IMR-90 (cell line): ENCODE measurements at regions not wholly inside any gene's neighbourhood (a gene's known extent, or its start where the extent isn't known, plus 50 kb on each side); places are given as distances from the start of the nearest gene placed in this dataset.

Source experiments
- ATAC-seq: fragments of 200-7000 bp; cut with Tn5 transposase; 2 replicates; pipeline ENCODE4 v1.9.1; 2020; ENCODE audit warnings: low read depth, mild to moderate bottlenecking, moderate library complexity
- BruUV-seq: library from RNA; stranded (reverse); fragments of 400-500 nt; replicated peaks from 2 replicates; lab custom pipeline; 2021; lab: Mats Ljungman, UMichigan
- CTCF ChIA-PET: fragments of 300-600 bp; formaldehyde crosslinking; extraction: SDS; loops from one replicate; lab custom pipeline; 2021; ENCODE audit warnings: antibody characterized with exemption; lab: Yijun Ruan, JAX
- POLR2A ChIA-PET: fragments of 300-600 bp; sonication (Branson Sonifier 250); formaldehyde crosslinking; loops from one replicate; lab custom pipeline; 2022; ENCODE audit warnings: antibody characterized with exemption; ENCODE audit not compliant: unreplicated experiment; lab: Charles Lee
- DNase-seq: peaks from one replicate; pipeline ENCODE4 v3.0.0; 2013
- H2AFZ ChIP-seq: replicated peaks from 2 replicates; pipeline ENCODE3; 2013; ENCODE audit warnings: low read length, mild to moderate bottlenecking; ENCODE audit not compliant: poor library complexity
- H2AK5ac ChIP-seq: 2 replicates; pipeline ENCODE4 v1.6.1; 2013; ENCODE audit warnings: low read depth, low read length, inconsistent platforms
- H2AK9ac ChIP-seq: replicated peaks from 2 replicates; pipeline ENCODE3; 2013; ENCODE audit warnings: mild to moderate bottlenecking, low read depth, low read length, moderate library complexity; ENCODE audit not compliant: poor library complexity
- H2BK120ac ChIP-seq: 2 replicates; pipeline ENCODE4 v1.6.1; 2013; ENCODE audit warnings: low read depth, low read length, inconsistent platforms
- H2BK15ac ChIP-seq: 3 replicates; pipeline ENCODE4 v1.6.1; 2013; ENCODE audit warnings: low read depth, low read length, inconsistent platforms
- H2BK20ac ChIP-seq: 2 replicates; pipeline ENCODE4 v1.6.1; 2013; ENCODE audit warnings: low read depth, mild to moderate bottlenecking, inconsistent platforms, low read length, moderate library complexity
- H2BK5ac ChIP-seq: 2 replicates; pipeline ENCODE4 v1.6.1; 2013; ENCODE audit warnings: mild to moderate bottlenecking, low read depth, low read length, inconsistent platforms; ENCODE audit not compliant: poor library complexity, severe bottlenecking
- H3K14ac ChIP-seq: replicated peaks from 2 replicates; pipeline ENCODE4 v1.6.1; 2013; ENCODE audit warnings: low read depth, low read length, inconsistent platforms
- H3K18ac ChIP-seq: 2 replicates; pipeline ENCODE4 v1.6.1; 2013; ENCODE audit warnings: low read depth, low read length, control low read depth
- H3K23ac ChIP-seq: 2 replicates; pipeline ENCODE4 v1.6.1; 2013; ENCODE audit warnings: low read depth, low read length, inconsistent platforms
- H3K27ac ChIP-seq: 2 replicates; pipeline ENCODE4 v1.5.1; 2013; ENCODE audit warnings: mild to moderate bottlenecking, control low read depth, low read length; ENCODE audit not compliant: insufficient read depth
- H3K27me3 ChIP-seq: 2 replicates; pipeline ENCODE4 v1.6.1; 2013; ENCODE audit warnings: low read length; ENCODE audit not compliant: control insufficient read depth, insufficient read depth
- H3K36me3 ChIP-seq: 2 replicates; pipeline ENCODE4 v1.6.1; 2013; ENCODE audit warnings: low read length, mixed read lengths; ENCODE audit not compliant: control insufficient read depth, insufficient read depth
- H3K4ac ChIP-seq: 2 replicates; pipeline ENCODE4 v1.6.1; 2013; ENCODE audit warnings: low read depth, low read length, inconsistent platforms
- H3K4me1 ChIP-seq: 2 replicates; pipeline ENCODE4 v1.6.1; 2013; ENCODE audit warnings: low read length, mixed read lengths; ENCODE audit not compliant: control insufficient read depth, insufficient read depth
- H3K4me2 ChIP-seq: 2 replicates; pipeline ENCODE4 v1.6.1; 2013; ENCODE audit warnings: low read depth, mild to moderate bottlenecking, control low read depth, low read length, moderate library complexity
- H3K4me3 ChIP-seq: 2 replicates; pipeline ENCODE4 v1.5.1; 2013; ENCODE audit warnings: low read depth, mild to moderate bottlenecking, control low read depth, low read length, moderate library complexity; ENCODE audit not compliant: insufficient read depth
- H3K56ac ChIP-seq: 2 replicates; pipeline ENCODE4 v1.6.1; 2013; ENCODE audit warnings: low read length, inconsistent platforms; ENCODE audit not compliant: insufficient read depth; ENCODE audit errors: extremely low read depth
- H3K79me1 ChIP-seq, 2 experiments: 2 replicates each; pipeline ENCODE4 v1.6.1; 2013; ENCODE audit warnings: low read length in 2 of 2, inconsistent platforms in 1 of 2, low read depth in 1 of 2
- H3K9ac ChIP-seq: 2 replicates; pipeline ENCODE4 v1.6.1; 2013; ENCODE audit warnings: low read depth, low read length, control low read depth
- H3K9me1 ChIP-seq: 2 replicates; pipeline ENCODE4 v1.6.1; 2013; ENCODE audit warnings: low read length, inconsistent platforms; ENCODE audit not compliant: insufficient read depth
- H3K9me3 ChIP-seq: 2 replicates; pipeline ENCODE4 v1.6.1; 2013; ENCODE audit warnings: low read length; ENCODE audit not compliant: control insufficient read depth, insufficient read depth
- H4K20me1 ChIP-seq: 2 replicates; pipeline ENCODE4 v1.6.1; 2013; ENCODE audit warnings: low read length, inconsistent platforms; ENCODE audit not compliant: insufficient read depth
- H4K5ac ChIP-seq: 2 replicates; pipeline ENCODE4 v1.6.1; 2013; ENCODE audit warnings: mild to moderate bottlenecking, low read depth, low read length, control low read depth
- H4K8ac ChIP-seq, 2 experiments: 2 replicates each; pipeline ENCODE4 v1.6.1; 2013; ENCODE audit warnings: low read depth in 2 of 2, low read length in 2 of 2, control low read depth in 1 of 2, inconsistent platforms in 1 of 2
- H4K91ac ChIP-seq: 2 replicates; pipeline ENCODE4 v1.6.1; 2013; ENCODE audit warnings: low read depth, low read length, inconsistent platforms; ENCODE audit not compliant: insufficient read depth
- CEBPB ChIP-seq: IDR thresholded peaks from 2 replicates; pipeline ENCODE4 v1.6.1; 2012; ENCODE audit warnings: low read depth, low read length, improper control_type of control experiment
- MAFK ChIP-seq: IDR thresholded peaks from 2 replicates; pipeline ENCODE4 v1.6.1; 2012; ENCODE audit warnings: low read depth, low read length, improper control_type of control experiment
- WGBS, 2 experiments: methylation state at CpG; one replicate each; pipeline versions ENCODE4 v1.1.5 to v1.1.7; 2013; ENCODE audit warnings: missing lambda C conversion rate in 2 of 2; ENCODE audit not compliant: insufficient read length in 1 of 2; ENCODE audit errors: extremely low coverage in 2 of 2; 5-methylcytosine and 5-hydroxymethylcytosine counted together
- dilution Hi-C: fragments of 300-500 bp; cut with HindIII; formaldehyde crosslinking; loops from one replicate; pipeline ENCODE4 v1.14.3; 2018; ENCODE audit warnings: low sequenced_read_pairs; ENCODE audit not compliant: unreplicated experiment
- in situ Hi-C: fragments of 300-500 bp; cut with MboI; formaldehyde crosslinking; loops from 3 replicates; pipeline ENCODE4 v1.14.3; 2019; ENCODE audit warnings: low sequenced_read_pairs, inconsistent platforms, mixed read lengths
- intact Hi-C: fragments of 100-400 bp; cut with micrococcal nuclease; formaldehyde crosslinking; loops from 2 replicates; pipeline ENCODE4 v1.10.0; 2022

DNA sequence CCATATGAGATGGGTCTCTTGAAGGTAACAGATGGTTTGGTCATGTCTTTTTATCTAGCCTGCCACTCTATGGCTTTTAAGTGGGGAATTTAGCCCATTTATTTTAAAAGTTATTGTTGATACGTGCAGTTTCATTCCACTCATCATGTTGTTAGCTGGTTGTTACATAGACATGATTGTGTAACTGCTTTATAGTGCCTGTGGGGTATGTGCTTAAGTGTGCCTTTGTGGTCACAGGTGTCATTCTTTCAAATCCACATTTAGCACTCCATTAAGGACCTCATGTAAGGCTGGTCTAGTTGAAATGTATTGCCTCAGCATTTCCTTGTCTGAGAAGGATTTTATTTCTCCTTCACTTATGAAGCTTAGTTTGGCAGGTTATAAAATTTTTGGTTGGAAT, 263.8 kb upstream of the LUZP2 start:
- no peaks in the 10 kb centered on the region for H3K27me3 ChIP-seq
- H3K79me1 ChIP-seq, result no peaks in the 10 kb centered on the region
- H3K9ac ChIP-seq, result no peak overlapping the region
- no peak overlapping the region for H3K4me2 ChIP-seq
- H3K14ac ChIP-seq, result 0 out of 2 replicates have a peak overlapping the region, but pooled peaks have one; percentile 6
- no peak overlapping the region for H4K91ac ChIP-seq
- in situ Hi-C loops, result loop anchor here (25.0 kb wide), 1 partner anchor 1121 kb away; no protein-coding TSS in a partner anchor
- H3K23ac ChIP-seq, result no peak overlapping the region
- no peak overlapping the region for H3K4ac ChIP-seq
- no peak overlapping the region for H3K4me3 ChIP-seq
- intact Hi-C loops, result loop anchor here (2.0 kb wide), 1 partner anchor 336 kb away; no protein-coding TSS in a partner anchor
- no peak overlapping the region for H3K27ac ChIP-seq
- CTCF ChIA-PET, result no interaction called here
- 0 out of 2 replicates have a peak overlapping the region, but pooled peaks have one; percentile 6 for H2BK120ac ChIP-seq
- POLR2A ChIA-PET, result no interaction called here
- peaks cover 6% of the 10 kb centered on the region for H3K4me1 ChIP-seq
- WGBS, 2 experiments, result no CpG with 5 or more reads among the region's 1 CpG
- no peak for ATAC-seq
- peak overlapping the region; percentile 35; the same call in 1 of the 2 replicates for H2AK5ac ChIP-seq
- 0 out of 2 replicates have a peak overlapping the region, but pooled peaks have one; percentile 30 for H4K5ac ChIP-seq
- dilution Hi-C loops, result no loop called here
- BruUV-seq, result no TSS peak
- H2AK9ac ChIP-seq, result no peak overlapping the region
- no peak overlapping the region for H4K8ac ChIP-seq
- peaks cover 3% of the 10 kb centered on the region; the same call in 1 of the 2 replicates for H3K9me1 ChIP-seq
- DNase-seq, result no peak
- no peaks in the 10 kb centered on the region for H4K20me1 ChIP-seq
- H3K9me3 ChIP-seq, result no peaks in the 10 kb centered on the region
- TF ChIP-seq MAFK (no peak), CEBPB (peak; percentile 5; the same call in 1 of the 2 replicates)
- H2BK20ac ChIP-seq, result peak overlapping the region; percentile 51
- no peaks in the 10 kb centered on the region for H3K36me3 ChIP-seq
- H2BK5ac ChIP-seq, result no peak overlapping the region
- H2AFZ ChIP-seq, result no peak overlapping the region
- no peak overlapping the region for H2BK15ac ChIP-seq
- no peak overlapping the region for H3K56ac ChIP-seq
- H3K18ac ChIP-seq, result peak overlapping the region; percentile 33; the same call in 1 of the 2 replicates
